HFFc6 (cell line): ENCODE measurements at regions not wholly inside any gene's neighbourhood (a gene's known extent, or its start where the extent isn't known, plus 50 kb on each side); places are given as distances from the start of the nearest gene placed in this dataset.

Experiments used
- DNase-seq: peaks from one replicate; pipeline ENCODE4 v3.0.0-alpha.2; 2018
- H3K27ac Mint-ChIP-seq: 2 replicates; pipeline ENCODE4 v1.8.0; 2020; ENCODE audit warnings: mild to moderate bottlenecking, mixed read lengths
- H3K27me3 Mint-ChIP-seq: 2 replicates; pipeline ENCODE4 v1.8.0; 2021; ENCODE audit warnings: mild to moderate bottlenecking, moderate library complexity, mixed read lengths; ENCODE audit not compliant: insufficient read depth
- H3K36me3 Mint-ChIP-seq: 2 replicates; pipeline ENCODE4 v1.8.0; 2021; ENCODE audit warnings: low read depth, mixed read lengths
- H3K4me1 Mint-ChIP-seq: 2 replicates; pipeline ENCODE4 v1.8.0; 2020; ENCODE audit warnings: low read depth, mixed read lengths
- H3K4me3 Mint-ChIP-seq: 2 replicates; pipeline ENCODE4 v1.8.0; 2020; ENCODE audit warnings: mild to moderate bottlenecking, moderate library complexity, mixed read lengths
- H3K9me3 Mint-ChIP-seq: 2 replicates; pipeline ENCODE4 v1.8.0; 2020; ENCODE audit warnings: mild to moderate bottlenecking, mixed read lengths
- CTCF ChIP-seq: fragments of 200-600 bp; sonication (generic); IDR thresholded peaks from 2 replicates; pipeline ENCODE4 v1.5.0; 2021; ENCODE audit warnings: antibody characterized with exemption, mild to moderate bottlenecking

- Mint-ChIP-seq H3K4me3 (no peak overlapping the region), H3K27me3 (peaks cover 1% of the 10 kb centered on the region; the same call in 1 of the 2 replicates), H3K27ac (no peak overlapping the region), H3K9me3 (no peaks in the 10 kb centered on the region), H3K4me1 (no peaks in the 10 kb centered on the region), H3K36me3 (no peaks in the 10 kb centered on the region)
- TF ChIP-seq CTCF: no peak
- DNase-seq: no peak
Measured at GRCh38 chr5:158313027-158313732, 454.2 kb upstream of the CLINT1 start.

GRCh38 chr5:158309088-158309807, 450.3 kb upstream of the CLINT1 start:
- Mint-ChIP-seq H3K27me3 (no peaks in the 10 kb centered on the region), H3K36me3 (no peaks in the 10 kb centered on the region), H3K4me3 (no peak overlapping the region), H3K4me1 (no peaks in the 10 kb centered on the region), H3K27ac (no peak overlapping the region), H3K9me3 (no peaks in the 10 kb centered on the region)
- DNase-seq: no peak
- TF ChIP-seq CTCF: no peak

GRCh38 chr5:158308429-158309025, 449.6 kb upstream of the CLINT1 start:
- H3K27ac Mint-ChIP-seq: no peak overlapping the region
- no peaks in the 10 kb centered on the region for H3K4me1 Mint-ChIP-seq
- H3K4me3 Mint-ChIP-seq: no peak overlapping the region
- TF ChIP-seq CTCF: no peak
- H3K9me3 Mint-ChIP-seq: no peaks in the 10 kb centered on the region
- no peaks in the 10 kb centered on the region for H3K36me3 Mint-ChIP-seq
- H3K27me3 Mint-ChIP-seq: no peaks in the 10 kb centered on the region
- DNase-seq: no peak

- H3K36me3 Mint-ChIP-seq: no peaks in the 10 kb centered on the region
- no peak overlapping the region for H3K4me3 Mint-ChIP-seq
- H3K27ac Mint-ChIP-seq: no peak overlapping the region
- TF ChIP-seq CTCF: no peak
- DNase-seq: no peak
- no peaks in the 10 kb centered on the region for H3K9me3 Mint-ChIP-seq
- H3K27me3 Mint-ChIP-seq: no peaks in the 10 kb centered on the region
- no peaks in the 10 kb centered on the region for H3K4me1 Mint-ChIP-seq
Measured at GRCh38 chr5:158305861-158306260, 446.9 kb upstream of the CLINT1 start.

- Mint-ChIP-seq H3K36me3 (no peaks in the 10 kb centered on the region), H3K4me1 (no peaks in the 10 kb centered on the region), H3K9me3 (no peaks in the 10 kb centered on the region), H3K4me3 (no peak overlapping the region), H3K27ac (no peak overlapping the region), H3K27me3 (no peaks in the 10 kb centered on the region)
- no peak for TF ChIP-seq CTCF
- no peak for DNase-seq
Measured at GRCh38 chr5:158304607-158305006, 445.7 kb upstream of the CLINT1 start.
